AG09319 (cell line): ENCODE measurements at regions not wholly inside any gene's neighbourhood (a gene's known extent, or its start where the extent isn't known, plus 50 kb on each side); places are given as distances from the start of the nearest gene placed in this dataset.

Experiments used
- DNase-seq: peaks from one replicate; pipeline ENCODE4 v3.0.0-alpha.2; 2010; ENCODE audit warnings: low read depth; ENCODE audit errors: extremely low read depth
- TF ChIP-seq, protein P1 (sequence below): IDR thresholded peaks from 2 replicates; pipeline ENCODE4 v1.5.1; 2011; ENCODE audit warnings: low read depth, mild to moderate bottlenecking, inconsistent platforms, low read length, moderate library complexity

DNA sequence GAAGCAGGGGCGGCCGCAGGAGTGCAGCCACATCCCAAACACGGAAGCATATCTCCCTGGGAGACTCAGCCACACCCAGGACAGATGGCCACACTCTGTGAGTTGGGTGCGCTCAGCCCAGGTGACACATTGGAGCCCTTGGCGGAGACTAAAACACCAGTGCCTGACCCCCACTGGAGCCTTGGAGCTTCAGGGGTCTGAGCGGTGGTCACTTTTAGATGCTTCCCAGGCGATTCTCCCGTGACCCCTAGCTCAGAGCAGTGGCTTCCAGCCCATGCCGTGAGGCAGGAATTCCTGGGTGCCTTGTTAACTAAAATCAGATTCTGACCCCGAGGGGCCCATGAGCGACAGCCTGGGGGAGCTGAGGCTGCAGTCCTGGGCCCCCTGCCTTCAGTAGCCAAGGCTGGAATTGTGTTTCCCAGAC lies 54.5 kb downstream of the PLXNA1 start:
- TF ChIP-seq, protein P1, sequence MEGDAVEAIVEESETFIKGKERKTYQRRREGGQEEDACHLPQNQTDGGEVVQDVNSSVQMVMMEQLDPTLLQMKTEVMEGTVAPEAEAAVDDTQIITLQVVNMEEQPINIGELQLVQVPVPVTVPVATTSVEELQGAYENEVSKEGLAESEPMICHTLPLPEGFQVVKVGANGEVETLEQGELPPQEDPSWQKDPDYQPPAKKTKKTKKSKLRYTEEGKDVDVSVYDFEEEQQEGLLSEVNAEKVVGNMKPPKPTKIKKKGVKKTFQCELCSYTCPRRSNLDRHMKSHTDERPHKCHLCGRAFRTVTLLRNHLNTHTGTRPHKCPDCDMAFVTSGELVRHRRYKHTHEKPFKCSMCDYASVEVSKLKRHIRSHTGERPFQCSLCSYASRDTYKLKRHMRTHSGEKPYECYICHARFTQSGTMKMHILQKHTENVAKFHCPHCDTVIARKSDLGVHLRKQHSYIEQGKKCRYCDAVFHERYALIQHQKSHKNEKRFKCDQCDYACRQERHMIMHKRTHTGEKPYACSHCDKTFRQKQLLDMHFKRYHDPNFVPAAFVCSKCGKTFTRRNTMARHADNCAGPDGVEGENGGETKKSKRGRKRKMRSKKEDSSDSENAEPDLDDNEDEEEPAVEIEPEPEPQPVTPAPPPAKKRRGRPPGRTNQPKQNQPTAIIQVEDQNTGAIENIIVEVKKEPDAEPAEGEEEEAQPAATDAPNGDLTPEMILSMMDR = no peak
- DNase-seq = no peak

DNA sequence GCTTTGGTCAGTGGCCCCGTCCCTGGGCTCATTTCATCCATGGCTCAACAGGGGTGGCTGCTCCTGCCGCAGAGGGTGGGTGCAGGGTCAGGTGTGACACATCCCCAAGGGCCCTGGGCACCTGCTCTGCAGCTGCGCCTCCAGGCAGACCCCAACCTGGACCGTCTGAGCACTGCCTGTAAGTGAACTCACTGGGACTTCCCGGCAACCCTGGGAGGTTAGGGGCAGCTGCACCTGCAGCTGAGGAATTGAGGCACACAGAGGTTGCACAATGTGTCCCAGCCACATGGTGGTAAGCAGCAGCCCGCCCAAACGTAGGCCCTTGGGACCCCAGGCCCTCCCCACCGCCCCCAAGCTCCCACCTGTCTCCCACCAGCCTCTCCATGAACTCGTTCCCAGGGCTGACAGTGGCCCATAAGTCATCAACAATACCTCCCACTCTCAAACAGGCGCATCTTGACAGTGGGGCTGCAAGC lies 55.1 kb downstream of the PLXNA1 start:
- DNase-seq = no peak

DNA sequence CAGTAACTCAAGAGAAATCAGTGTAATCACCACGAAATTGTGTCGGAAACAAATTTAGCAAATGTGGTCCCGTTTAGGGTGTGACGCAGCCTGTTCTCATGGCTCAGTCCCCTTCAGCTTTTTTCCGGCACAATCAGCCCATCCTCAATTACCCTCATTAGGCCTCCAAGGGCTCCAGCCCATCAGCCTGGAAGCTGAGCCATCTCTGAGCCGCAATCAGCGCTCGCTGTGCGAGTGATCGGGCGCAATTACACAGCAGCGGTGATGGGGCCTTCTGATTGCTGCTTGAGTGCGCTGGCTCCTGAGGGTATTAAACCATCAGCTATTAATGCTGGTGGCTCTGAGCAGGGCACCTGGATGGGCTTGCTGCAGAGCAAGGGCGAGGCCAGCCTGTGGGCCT lies 55.6 kb downstream of the PLXNA1 start:
- TF ChIP-seq, protein P1 = no peak
- no peak for DNase-seq

More for the DNA sequence above, 55.1 kb downstream of the PLXNA1 start:
- TF ChIP-seq, protein P1 = no peak

DNA sequence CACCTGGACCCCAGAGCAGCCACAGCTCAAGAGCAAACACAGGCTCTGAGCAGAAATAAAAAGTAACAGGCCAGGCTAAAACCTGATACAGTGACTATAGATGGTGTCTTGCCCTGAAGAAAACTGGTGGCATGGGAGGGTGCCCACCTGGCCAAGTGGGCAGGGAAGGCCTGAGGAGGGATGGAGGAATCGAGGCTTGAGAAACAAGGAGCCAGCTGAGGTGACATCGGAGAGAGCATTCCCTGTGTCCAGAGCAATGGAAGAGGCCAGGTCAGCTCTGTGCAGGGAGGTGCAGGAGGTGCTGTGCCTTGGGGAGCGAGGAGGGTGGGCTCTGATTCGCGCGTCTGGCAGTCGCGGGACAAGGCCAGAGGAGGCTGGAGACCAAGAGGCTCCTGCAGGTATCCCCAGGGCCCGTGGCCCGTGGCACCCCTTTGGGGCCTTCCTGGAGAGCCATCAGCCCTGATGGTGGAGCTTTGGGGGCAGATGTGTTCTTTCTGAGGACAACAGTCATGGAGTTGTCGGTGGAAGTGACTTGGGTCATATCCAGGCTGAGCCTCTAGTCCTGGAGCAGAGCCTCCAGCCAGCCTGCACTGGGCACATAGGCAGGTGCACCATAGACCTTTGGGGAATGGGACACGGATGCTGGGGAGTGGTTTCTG lies 56.1 kb downstream of the PLXNA1 start:
- DNase-seq = no peak
- TF ChIP-seq, protein P1 = no peak

- no peak for DNase-seq
- TF ChIP-seq, protein P1 = no peak
Measured at GRCh38 chr3:127039719-127040118, 56.8 kb downstream of the PLXNA1 start.

GRCh38 chr3:127040216-127040615 lies 57.3 kb downstream of the PLXNA1 start:
- TF ChIP-seq, protein P1 = no peak
- DNase-seq = no peak

DNA sequence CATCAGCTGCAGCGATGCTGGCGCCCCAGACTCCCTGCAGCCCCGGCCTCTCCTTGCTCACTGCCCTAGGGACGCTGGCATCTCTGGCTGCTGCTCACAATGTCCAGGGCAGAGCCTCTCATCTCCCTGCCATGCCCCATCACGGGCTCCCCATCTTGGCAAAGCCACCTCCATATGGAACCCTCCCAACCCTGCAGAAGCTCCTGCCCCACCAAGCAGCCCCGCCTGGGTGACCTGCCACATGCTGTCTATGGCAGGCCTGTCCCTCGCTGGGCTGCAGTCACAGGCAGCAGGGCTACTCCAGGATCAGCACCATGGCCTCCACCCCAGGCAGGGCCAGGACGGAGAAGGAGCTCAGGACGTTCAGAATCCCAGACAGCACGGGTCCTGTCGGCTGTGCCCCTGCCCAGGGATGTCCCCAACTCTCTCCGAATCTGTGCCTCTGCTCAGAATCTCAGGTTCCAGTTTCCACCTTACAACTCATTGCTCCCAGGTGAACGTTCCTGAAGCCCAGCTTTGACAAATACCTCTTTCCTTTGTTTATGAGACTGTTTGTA lies 58.4 kb downstream of the PLXNA1 start:
- TF ChIP-seq, protein P1 = no peak

More for the DNA sequence above, 58.4 kb downstream of the PLXNA1 start:
- no peak for DNase-seq
